ENCODE measurements at regions not wholly inside any gene's neighbourhood (a gene's known extent, or its start where the extent isn't known, plus 50 kb on each side); places are given as distances from the start of the nearest gene placed in this dataset.
"Not testable (repeated sequence)": the region's sequence is repeated elsewhere in the genome, so short reads cannot be mapped to it uniquely, and the experiment has no call there.

DNA sequence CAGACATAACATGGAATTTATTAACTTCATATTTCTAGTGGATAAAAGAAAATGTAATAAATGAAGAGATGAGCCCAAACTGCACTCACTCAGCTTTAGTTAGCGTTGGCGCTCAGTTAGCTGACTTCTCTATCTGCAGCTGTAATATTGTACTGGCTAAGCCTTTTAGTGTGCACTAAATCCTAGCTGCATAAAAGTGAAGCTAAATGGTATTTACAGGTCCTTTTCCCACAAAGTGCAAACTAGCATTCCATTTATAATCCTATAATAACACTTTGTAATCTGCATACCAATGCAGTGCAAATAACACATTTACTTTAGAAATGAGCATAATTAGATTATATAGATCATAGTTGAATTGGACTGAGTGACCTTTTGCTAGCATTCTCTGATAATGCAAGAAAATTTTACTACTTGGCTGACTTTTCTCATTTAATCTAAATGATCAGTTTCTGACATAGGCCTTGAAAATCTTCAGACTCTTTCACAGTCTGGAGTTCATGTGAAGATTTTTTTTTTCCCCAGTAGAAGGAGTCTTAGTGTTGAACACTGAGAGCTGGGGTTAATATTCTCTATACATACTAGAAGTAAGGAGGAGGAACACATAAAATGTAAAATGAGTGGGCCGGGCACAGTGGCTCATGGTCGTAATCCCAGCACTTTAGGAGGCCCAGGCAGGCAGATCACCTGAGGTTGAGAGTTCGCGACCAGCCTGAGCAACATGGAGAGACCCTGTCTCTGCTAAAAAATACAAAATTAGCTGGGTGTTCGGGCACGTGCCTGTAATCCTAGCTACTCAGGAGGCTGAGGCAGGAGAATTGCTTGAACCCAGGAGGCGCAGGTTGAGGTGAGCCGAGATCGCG lies 1426.4 kb downstream of the PCDH9 start:
- no peak for DNase-seq

DNA sequence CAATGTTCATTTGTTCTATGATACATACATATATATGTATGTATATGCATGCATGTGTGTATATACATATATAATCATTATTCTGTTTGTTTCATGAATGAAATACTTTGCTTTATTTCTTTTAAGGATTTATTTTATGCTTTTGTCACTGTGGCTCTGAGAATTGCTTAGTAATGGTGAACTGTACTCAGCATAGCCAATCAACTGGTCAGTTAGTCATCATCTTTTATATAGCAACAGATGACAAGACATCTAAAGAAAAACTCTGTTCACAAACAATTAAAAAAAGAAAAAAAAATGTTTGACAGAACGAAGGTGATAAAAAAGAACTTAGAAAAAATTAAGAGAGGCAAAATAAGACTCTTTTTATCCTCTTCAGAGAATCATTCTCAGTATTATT lies 1440.3 kb downstream of the PCDH9 start:
- no peak for DNase-seq

DNA sequence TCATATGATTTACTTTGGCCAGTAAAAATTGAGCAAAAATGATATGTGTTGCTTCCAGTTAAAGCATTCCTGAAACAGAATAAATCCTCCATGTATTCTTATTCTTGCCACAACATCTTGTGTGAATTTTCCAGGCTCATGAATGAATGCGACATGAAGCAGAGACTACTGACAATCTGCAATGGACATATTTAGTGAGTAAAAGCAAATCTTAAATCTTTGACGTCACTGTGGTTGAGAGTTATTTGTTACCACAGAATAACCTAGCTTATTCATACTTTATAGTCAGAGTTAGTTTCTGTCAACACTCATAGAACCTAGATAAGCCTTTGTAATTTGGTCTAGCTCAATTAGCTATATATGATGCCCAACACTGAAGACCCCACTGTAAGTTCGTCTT lies 1443.1 kb downstream of the PCDH9 start:
- DNase-seq, result no peak

DNA sequence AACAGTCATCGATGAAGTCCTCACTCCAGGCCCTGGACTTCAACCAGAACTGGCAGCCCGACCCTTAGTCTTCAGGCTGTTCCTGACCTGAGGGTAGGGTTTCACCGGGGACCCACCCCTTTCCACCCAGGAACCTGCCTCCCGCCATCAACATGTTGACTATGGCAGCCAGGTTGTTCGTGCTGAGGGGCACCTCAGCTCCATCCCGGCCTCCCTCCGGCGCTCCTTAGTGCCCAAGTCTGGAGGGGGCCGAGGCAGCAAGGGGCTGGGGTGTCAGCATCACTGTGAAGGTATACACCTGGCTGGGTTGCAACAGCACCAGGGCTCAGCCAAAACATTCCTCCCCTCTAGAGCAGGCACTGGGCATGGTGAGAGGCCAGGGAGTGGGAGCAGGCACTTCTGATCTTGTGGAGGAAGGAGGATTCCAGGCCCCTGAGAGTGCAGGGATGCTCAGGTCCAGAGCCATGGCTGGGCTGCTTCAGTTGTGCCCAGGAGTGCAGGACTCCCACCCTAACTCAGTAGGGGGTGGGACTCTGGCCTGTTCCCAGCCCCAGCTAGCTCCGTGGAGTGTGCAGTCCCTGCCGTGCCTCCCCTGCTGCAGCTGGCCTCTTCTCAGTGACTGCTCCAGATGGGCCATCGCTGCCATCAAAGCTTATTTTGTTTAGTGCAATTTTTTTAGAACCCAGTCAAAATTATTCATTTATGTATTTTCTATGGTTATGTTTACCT lies 1445.9 kb downstream of the PCDH9 start:
- no peak for DNase-seq

DNA sequence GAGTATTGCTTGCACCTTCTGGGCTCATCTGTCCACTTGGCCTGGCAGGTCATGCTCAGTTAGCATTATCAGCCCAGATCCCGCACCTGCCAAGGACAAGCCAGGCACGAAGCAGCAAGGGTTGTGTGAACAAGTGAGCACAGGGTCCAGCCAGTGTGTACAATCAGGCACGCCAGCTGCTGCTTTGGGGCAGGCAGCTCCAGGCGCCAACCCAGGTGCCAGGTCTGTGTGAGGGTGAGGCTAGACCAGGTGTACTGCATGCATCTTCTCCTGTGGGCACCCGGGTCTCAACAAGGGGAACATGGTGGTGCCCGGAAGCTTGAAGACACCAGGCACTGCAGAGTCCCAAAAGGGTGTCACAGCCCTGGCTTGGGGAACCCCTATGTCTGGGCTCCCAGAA lies 1446.8 kb downstream of the PCDH9 start:
- no peak for DNase-seq

DNA sequence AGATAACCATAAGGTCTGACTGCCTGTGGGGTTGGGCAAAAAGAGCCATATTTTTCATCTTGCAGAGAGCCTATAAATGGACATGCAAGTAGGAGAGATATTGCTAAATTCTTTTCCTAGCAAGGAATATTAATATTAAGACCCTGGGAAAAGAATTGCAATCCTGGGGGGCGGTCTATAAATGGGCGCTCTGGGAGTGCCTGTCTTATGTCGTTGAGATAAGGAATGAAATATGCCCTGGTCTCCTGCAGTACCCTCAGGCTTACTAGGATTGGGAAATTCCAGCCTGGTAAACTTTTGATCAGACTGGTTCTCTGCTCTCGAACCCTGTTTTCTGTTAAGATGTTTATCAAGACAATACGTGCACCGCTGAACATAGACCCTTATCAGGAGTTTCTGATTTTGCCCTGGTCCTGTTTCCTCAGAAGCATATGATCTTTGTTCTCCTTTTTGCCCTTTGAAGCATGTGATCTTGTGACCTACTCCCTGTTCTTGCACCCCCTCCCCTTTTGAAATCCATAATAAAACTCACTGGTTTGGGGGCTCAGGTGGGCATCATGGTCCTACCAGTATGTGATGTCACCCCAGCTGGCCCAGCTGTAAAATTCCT lies 1458.3 kb downstream of the PCDH9 start:
- not testable (repeated sequence) for DNase-seq

DNA sequence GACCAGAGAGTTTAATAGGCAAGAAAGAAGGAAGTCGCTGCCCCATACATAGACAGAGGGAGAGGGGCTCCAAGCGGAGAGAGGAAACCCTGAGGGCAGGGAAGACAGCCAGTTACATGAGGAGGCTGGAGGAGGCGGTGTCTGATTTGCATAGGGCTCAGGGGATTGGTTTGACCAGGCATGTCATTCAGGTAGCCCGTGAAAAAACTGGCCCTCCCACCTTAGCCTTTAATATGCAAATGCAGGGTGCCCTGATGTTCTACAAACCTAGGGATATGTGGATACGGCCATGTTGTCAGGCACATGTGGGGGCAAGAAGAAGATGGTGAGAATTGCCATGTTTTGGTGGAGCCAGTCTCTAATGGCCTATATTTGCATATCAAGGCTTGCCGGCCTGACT lies 1461.6 kb downstream of the PCDH9 start:
- no peak for DNase-seq

DNA sequence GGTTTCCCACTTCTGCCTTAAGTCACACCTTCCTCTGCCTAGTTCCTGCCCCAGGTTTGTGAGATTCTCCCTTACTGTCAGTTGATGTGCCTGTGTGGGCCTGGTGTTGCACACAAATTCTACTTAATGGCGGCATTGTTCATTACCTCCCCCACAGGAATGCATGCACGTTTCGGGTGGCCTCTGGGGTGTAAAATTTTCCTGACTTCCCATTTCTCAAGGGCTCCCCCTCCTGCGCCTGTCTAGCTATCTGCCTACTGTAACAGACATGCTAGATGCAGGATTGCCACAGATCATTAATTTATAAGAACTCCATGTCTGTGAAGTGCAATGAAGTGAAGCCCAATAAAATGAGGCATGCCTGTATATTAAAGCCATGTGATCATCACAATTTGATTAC lies 1466.3 kb downstream of the PCDH9 start:
- no peak for DNase-seq

DNA sequence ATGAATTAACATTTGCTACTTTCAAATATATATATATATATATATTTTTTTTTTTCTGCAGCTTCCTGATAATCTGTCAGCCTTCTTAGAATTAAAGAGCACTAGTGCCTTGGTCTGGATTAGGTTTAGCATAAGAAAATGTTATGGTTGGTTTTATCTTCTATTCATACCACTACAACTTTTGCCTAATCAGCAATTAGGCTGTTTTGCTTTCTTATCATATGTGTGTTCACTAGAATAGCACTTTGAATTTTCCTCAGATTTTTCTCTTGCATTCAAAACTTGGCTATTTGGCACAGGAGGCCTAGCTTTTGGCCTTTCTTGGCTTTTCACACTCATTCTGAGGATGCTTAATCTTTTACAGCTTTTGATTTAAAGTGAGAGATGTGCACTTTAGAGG lies 1468.1 kb downstream of the PCDH9 start:
- DNase-seq, result no peak

DNA sequence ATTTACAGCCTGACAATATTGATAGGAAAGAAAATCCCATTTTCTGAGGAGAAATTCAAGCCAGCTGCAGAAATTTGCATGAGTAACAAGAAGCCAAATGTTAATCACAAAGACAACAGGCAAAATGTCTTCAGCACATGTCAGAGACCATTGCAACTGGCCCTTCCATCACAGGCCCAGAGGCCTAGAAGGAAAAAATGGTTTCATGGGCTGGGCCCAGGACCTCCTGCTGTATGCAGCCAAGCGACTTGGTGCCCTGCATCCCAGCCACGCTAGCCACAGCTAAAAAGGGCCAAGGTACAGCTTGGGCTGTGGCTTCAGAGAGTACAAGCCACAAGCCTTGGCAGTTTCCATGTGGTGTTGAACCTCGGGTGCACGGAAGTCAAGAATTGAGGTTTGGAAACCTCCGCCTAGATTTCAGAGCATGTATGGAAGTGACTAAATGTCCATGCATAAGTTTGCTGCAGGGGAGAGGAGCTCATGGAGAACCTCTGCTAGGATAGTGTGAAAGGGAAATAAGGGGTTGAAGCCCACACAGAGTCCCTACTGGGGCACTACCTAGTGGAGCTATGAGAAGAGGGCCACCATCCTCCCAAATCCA lies 1474.0 kb downstream of the PCDH9 start:
- no peak for DNase-seq

DNA sequence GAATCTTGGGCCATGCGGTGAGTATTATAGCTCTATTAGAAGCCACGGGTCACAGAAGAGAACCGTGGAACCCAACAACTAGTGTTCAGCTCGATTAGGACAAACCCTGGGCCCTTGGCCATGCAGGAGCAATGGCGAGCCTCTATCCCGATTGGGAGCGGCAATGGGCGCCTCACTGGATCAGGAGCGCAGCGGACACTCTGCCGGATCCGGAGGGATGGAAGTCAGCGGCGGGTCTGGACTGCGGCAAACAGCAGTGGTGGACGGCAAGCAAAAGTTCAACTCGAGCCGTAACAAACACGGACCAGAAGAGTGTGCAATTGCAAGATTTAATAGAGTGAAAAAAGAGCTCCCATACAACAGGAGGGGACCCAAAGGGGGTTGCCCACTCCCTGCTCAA lies 1481.9 kb downstream of the PCDH9 start:
- no peak for DNase-seq

DNA sequence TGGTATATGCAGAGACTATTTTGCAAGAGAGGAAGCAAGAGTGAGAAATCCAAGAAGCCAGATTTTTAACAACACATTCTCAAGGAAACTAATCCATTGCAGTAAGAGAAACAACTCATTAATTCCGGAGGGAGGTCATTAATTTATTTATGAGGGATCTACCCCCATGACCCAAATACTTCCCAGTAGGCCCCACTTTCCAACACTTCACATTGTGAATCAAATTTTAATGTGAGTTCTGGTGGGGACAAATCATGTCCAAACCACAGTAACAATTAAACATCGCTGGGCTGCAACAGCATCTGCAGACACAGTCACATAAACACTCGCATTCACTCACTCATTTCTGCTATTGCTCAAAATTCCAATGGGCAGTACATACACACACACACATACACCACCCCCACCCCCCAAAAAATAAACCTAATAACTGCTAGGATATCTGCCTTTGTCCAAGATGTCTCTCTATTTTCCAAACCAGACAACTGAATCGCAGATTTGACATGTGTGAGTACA lies 1483.7 kb downstream of the PCDH9 start:
- DNase-seq, result no peak

DNA sequence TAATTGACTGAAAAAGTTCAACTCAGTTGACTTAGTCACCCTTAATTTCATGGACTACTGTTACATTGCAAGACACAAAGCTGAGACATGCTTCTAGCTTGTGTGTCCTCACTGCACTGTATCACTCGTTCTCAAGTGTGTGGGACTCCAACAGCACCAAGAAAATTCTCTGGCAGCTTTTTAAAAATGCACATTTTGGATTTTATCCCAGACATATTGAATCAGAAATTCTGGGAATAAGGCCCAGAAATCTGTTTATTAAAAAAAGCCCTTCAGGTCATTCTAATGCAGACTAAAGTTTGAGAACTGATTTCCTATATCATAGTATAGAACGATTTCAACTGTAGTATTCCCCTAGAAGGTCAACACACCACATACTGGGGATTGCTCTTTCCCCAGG lies 1485.3 kb downstream of the PCDH9 start:
- DNase-seq, result no peak

DNA sequence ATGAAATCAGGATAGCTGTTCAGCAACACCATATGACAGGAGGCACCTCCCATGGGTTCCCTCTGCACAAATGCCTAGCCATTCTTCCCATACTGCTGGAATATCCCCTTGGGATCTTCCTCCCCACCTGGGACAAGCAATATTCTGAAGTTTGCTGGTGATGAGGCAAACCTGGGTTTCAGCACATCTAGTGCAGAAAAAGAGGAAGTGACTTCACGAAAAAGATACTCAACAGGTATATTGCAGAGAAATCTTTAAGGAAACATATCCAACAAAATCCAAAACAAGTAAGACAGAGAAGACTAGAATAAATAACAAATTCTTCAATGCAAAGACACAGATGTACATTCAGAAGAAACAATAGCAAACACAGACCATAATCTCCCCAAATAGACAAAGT lies 1497.0 kb downstream of the PCDH9 start:
- DNase-seq, result no peak

DNA sequence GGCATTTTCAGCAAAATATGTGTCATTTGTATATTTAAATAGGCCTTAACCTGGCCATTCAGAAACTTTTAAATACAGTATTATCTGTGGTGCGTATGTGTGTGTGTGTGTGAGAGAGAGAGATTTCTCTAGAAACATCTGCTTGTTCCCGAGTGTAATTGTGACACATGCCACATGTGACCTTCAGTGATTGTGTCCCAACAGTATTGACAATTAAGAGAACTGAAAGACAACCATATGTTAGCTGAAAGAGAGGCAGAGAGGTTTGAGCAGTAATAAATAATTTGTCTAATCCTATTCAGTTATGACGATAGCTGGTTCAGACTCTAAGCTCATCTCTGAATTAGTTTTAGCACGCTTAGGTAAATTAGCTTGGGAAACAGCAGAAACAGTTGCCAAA lies 1503.1 kb downstream of the PCDH9 start:
- no peak for DNase-seq

DNA sequence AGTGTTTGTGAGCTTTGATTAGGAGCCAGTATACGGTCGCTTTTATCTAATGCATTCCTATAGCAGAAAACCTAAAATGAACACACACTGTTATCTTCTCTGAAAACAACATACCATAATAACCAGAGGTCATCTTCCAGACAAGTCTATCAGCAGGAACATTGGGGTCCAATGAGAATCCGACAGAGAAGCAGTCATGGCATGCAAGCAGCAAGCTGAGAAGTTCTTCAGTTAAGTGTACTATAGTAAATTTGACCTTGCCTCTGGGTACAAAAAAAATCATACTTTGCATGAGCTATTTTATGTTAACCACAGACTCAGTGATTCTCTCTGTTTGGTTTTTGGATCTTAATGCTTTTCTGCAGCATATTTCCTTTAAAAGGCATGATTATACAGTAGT lies 1505.1 kb downstream of the PCDH9 start:
- no peak for DNase-seq

DNA sequence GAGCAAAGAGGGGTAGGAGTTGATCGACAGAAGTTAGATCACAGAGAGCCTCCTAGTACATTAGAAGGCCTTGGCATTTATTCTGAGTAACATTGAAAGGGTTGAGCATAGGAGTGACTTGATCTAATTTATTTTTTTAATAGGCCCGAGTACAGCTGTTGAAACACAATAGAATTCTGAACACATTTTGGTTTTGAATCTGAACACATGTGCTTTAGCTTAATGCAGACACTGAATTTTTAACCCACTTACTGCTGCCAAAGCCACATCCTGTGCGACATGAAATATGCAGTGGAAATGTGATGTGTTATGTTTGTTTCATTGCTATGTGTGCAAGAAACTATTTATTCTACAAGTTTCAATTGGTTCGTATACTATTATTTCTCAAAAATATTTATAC lies 1505.9 kb downstream of the PCDH9 start:
- DNase-seq, result no peak

DNA sequence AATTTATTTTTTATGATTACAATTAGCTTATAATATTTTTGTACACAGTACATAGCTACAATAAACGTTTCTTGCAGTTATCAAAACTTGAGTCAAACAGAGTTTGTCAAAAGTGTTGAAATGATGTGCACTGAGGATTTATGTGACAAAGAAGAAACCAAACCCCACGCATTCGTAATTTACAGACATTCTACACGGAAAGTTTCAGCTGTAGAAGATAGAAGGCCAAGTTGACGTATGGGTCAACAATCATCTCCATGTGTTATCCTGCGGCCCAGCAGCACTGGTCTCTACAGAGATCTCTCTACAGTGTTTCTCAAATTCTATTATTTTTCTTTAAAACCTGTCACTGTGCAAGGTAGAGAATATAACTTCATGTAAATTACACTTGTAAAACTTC lies 1507.6 kb downstream of the PCDH9 start:
- no peak for DNase-seq

DNA sequence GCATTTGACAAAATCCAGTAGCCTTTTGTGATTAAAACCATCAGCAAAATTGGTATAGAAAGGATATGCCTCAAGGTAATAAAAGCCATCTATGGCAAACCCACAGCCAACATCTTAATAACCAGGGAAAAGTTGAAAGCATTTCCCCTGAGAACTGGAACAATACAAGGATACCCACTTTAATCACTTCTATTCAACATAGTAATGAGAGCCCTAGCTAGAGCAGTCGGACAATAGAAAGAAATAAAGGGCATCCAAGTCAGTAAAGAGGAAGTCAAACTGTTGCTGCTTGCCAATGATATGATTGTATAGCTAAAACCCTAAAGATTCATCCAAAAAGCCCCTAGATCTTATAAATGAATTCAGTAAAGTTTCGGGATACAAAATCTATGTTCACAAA lies 1510.3 kb downstream of the PCDH9 start:
- DNase-seq, result no peak

DNA sequence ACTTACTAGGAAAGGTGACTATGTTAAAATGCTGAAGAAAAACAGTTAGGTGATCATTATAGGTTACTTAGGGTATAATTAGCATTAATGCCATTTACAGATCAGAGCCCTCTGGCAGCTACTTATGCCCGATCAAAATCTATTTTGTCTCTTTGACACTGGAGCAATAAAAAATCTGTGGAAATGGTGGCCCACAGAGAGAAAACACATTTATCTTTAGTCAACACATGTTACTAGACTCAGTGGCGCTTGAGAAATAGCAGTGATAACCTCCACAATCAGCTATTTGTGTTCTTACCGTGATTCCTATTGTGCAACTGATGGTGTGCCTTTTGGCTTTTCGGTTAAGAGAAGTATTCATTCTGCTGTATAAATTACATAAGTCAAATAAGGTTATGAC lies 1519.6 kb downstream of the PCDH9 start:
- no peak for DNase-seq

DNA sequence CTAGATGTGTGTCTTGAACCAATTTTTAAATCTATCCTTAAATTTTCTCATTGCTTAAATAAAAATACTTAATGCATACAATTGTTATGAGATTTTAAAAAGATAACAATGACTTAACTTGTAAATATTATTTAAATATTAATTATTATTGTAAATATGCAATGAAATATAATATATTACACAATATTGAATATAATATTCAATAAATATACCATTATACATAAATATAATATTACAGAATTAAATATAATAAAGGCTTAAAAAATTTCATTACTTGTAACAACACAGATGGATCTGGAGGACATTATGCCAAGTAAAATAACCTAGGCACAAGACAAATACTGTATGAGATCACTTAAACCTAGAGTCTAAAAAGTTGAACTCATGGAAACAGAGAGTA lies 1532.3 kb downstream of the PCDH9 start:
- DNase-seq, result no peak

DNA sequence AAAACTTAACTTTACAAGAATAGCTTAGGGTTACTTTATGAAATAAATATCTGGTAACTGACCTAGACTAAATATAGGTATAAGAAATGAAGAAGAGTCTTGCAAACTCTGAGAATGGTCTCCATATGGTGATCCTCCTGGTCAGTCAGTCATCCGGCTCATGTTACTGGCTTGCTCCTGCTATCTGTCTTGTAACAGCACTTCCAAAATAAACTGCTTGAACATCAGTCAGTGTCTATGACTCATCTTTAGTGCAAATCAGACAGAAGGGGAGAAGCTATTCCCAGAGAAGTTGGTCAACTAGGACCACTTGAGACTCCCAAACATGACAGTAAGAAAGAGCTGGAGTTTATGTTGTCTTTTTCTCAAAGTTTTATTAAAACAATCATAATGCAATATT lies 1550.9 kb downstream of the PCDH9 start:
- no peak for DNase-seq

DNA sequence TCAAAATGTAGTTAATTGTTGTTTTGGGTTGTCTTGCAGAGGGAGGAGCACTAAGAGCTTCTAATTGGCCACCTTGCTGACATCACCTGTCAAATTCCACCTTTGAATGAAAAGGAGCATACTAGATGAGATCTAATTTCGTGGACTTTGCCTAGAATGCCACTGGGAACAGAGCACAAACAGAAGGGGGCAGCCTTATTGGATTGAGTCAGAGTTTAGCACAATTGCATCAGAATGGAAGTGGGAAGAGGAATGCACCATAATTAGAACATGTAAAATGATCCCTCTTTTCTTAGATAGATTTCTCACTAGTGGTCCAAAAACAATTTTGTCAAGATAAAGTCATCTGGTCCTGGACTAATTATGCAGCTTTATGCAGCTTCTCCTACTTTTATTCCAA lies 1552.2 kb downstream of the PCDH9 start:
- DNase-seq, result no peak

All from right kidney (tissue), 1 donor.